ENCODE measurements at regions not wholly inside any gene's neighbourhood (a gene's known extent, or its start where the extent isn't known, plus 50 kb on each side); places are given as distances from the start of the nearest gene placed in this dataset.

GRCh38 chr13:22050951-22051563 lies 380.2 kb downstream of the FGF9 start:
- DNase-seq (ENCODE audit: low spot score), result no peak
- Mint-ChIP-seq H3K27ac (ENCODE audit: unreplicated experiment) (no peak overlapping the region), H3K4me3 (ENCODE audit: unreplicated experiment) (no peak overlapping the region), H3K27me3 (ENCODE audit: low read depth) (no peaks in the 10 kb centered on the region), H3K9me3 (ENCODE audit: low read depth) (no peaks in the 10 kb centered on the region), H3K4me1 (ENCODE audit: low read depth) (peaks cover 14% of the 10 kb centered on the region), H3K36me3 (ENCODE audit: low read depth) (no peaks in the 10 kb centered on the region)
- TF ChIP-seq CTCF (IDR thresholded peaks at IDR 0.05), result no peak

DNA sequence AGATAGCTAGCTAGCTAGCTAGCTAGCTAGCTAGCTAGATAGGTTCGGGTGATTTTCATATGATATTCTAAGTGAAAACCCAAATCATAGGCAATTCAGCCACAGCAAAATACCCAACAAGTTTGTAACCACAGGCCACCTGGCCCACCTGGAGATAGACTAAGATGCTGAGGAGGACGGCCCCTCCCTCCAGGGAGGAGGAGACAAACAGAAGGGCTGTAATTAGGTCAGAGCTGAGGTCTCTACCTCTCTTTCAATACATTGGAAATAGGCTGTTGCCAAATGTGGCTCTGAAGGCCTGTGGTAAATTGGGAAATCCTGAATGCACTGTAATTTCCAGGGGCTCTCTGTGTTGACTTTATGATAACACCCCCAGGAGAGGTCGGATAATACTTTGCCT lies 382.2 kb downstream of the FGF9 start:
- Mint-ChIP-seq H3K27ac (ENCODE audit: unreplicated experiment) (no peak overlapping the region), H3K27me3 (ENCODE audit: low read depth) (no peaks in the 10 kb centered on the region), H3K4me1 (ENCODE audit: low read depth) (peaks cover 7% of the 10 kb centered on the region), H3K36me3 (ENCODE audit: low read depth) (no peaks in the 10 kb centered on the region), H3K4me3 (ENCODE audit: unreplicated experiment) (no peak overlapping the region), H3K9me3 (ENCODE audit: low read depth) (no peaks in the 10 kb centered on the region)
- no peak for TF ChIP-seq CTCF (IDR thresholded peaks at IDR 0.05)
- DNase-seq (ENCODE audit: low spot score), result no peak

DNA sequence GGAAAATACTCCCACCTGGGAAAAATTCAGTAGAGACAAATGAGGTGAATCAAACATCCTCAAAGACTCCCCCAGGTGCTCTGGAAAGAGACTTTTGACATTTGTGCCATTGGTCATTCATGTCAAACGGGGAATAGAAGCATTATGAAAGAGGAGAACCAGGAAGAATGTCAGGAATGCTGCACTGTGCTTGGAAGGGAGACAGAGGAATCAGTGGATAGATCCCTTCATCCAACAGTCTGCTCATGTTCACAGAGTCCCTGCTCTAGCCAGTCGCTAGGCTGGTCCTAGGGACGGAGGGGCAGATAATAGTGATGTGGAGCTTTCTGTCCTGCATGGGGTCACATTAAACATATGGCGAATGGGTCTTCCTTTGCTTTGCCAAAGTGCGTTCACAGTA lies 384.4 kb downstream of the FGF9 start:
- no peaks in the 10 kb centered on the region for H3K27me3 Mint-ChIP-seq (ENCODE audit: low read depth)
- no peak overlapping the region for H3K27ac Mint-ChIP-seq (ENCODE audit: unreplicated experiment)
- TF ChIP-seq CTCF (IDR thresholded peaks at IDR 0.05), result no peak
- peaks cover 10% of the 10 kb centered on the region for H3K4me1 Mint-ChIP-seq (ENCODE audit: low read depth)
- H3K36me3 Mint-ChIP-seq (ENCODE audit: low read depth), result no peaks in the 10 kb centered on the region
- DNase-seq (ENCODE audit: low spot score), result no peak
- no peak overlapping the region for H3K4me3 Mint-ChIP-seq (ENCODE audit: unreplicated experiment)
- H3K9me3 Mint-ChIP-seq (ENCODE audit: low read depth), result no peaks in the 10 kb centered on the region

DNA sequence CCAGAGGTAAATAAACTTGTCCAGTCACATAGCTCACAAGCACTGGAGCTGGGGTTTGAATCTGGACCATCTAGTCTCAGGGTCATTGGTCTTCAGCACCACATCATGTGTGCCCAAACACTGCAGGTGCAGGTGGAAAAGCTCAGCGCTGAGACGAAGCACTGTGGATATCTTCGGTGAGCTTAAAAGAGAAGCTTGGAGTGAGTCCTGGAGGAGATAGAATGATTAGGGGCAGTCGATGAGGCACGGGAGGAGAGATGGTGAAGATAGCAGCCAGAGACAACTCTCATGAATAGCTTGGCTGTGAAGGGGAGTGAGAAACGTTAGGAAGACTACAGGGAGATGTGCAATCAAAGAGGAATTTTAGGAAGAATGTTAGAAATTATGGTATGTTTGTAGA lies 389.3 kb downstream of the FGF9 start:
- no peaks in the 10 kb centered on the region for H3K36me3 Mint-ChIP-seq (ENCODE audit: low read depth)
- TF ChIP-seq CTCF (IDR thresholded peaks at IDR 0.05), result no peak

GRCh38 chr13:22061371-22061805 lies 390.5 kb downstream of the FGF9 start:
- H3K27me3 Mint-ChIP-seq (ENCODE audit: low read depth), result no peaks in the 10 kb centered on the region
- DNase-seq (ENCODE audit: low spot score), result no peak
- no peaks in the 10 kb centered on the region for H3K36me3 Mint-ChIP-seq (ENCODE audit: low read depth)
- no peaks in the 10 kb centered on the region for H3K9me3 Mint-ChIP-seq (ENCODE audit: low read depth)
- H3K4me3 Mint-ChIP-seq (ENCODE audit: unreplicated experiment), result no peak overlapping the region
- peaks cover 13% of the 10 kb centered on the region for H3K4me1 Mint-ChIP-seq (ENCODE audit: low read depth)
- no peak for TF ChIP-seq CTCF (IDR thresholded peaks at IDR 0.05)
- no peak overlapping the region for H3K27ac Mint-ChIP-seq (ENCODE audit: unreplicated experiment)

More for the DNA sequence above, 389.3 kb downstream of the FGF9 start:
- no peak for DNase-seq (ENCODE audit: low spot score)
- H3K4me3 Mint-ChIP-seq (ENCODE audit: unreplicated experiment), result no peak overlapping the region
- peaks cover 14% of the 10 kb centered on the region for H3K4me1 Mint-ChIP-seq (ENCODE audit: low read depth)
- no peaks in the 10 kb centered on the region for H3K27me3 Mint-ChIP-seq (ENCODE audit: low read depth)
- no peaks in the 10 kb centered on the region for H3K9me3 Mint-ChIP-seq (ENCODE audit: low read depth)
- H3K27ac Mint-ChIP-seq (ENCODE audit: unreplicated experiment), result no peak overlapping the region
